ENCODE measurements at regions not wholly inside any gene's neighbourhood (a gene's known extent, or its start where the extent isn't known, plus 50 kb on each side); places are given as distances from the start of the nearest gene placed in this dataset.

GRCh38 chr7:156100086-156100485 is 287.8 kb upstream of the SHH start:
- no peak overlapping the region for H3K9ac ChIP-seq (ENCODE audit: low read length)
- no peak for DNase-seq (ENCODE audit: low read depth)
- H3K27me3 Mint-ChIP-seq (ENCODE audit: low read depth, unreplicated experiment) = peaks cover 16% of the 10 kb centered on the region

GRCh38 chr7:156099085-156099484 is 286.8 kb upstream of the SHH start:
- Mint-ChIP-seq H3K36me3 (ENCODE audit: low read depth, unreplicated experiment) (no peaks in the 10 kb centered on the region), H3K4me1 (ENCODE audit: low read depth, unreplicated experiment) (no peaks in the 10 kb centered on the region), H3K9me3 (ENCODE audit: unreplicated experiment) (no peaks in the 10 kb centered on the region), H3K4me3 (ENCODE audit: unreplicated experiment) (no peak overlapping the region), H3K27me3 (ENCODE audit: low read depth, unreplicated experiment) (peaks cover 9% of the 10 kb centered on the region), H3K27ac (ENCODE audit: unreplicated experiment) (no peak overlapping the region)
- H3K79me2 ChIP-seq (ENCODE audit: insufficient read depth, low read length) = no peaks in the 10 kb centered on the region
- no peak overlapping the region for H2AFZ ChIP-seq (ENCODE audit: low read depth, low read length)
- TF ChIP-seq EZH2 (IDR thresholded peaks at IDR 0.05; ENCODE audit: insufficient read depth, low read length) (no peak), CTCF (IDR thresholded peaks at IDR 0.05; ENCODE audit: insufficient read depth, low read depth, low read length) (no peak)
- H3K4me3 ChIP-seq (ENCODE audit: insufficient read depth, low read depth, low read length) = no peak overlapping the region
- no peak overlapping the region for H3K27ac ChIP-seq (ENCODE audit: low read depth, low read length)
- no peaks in the 10 kb centered on the region for H3K9me3 ChIP-seq (ENCODE audit: insufficient read depth, low read depth, low read length)
- H3K9ac ChIP-seq (ENCODE audit: low read length) = no peak overlapping the region
- no peaks in the 10 kb centered on the region for H3K4me1 ChIP-seq (ENCODE audit: insufficient read depth, low read length)
- no peak for FAIRE-seq
- no peak for DNase-seq (ENCODE audit: low read depth)
- no peaks in the 10 kb centered on the region for H3K27me3 ChIP-seq (ENCODE audit: insufficient read depth, low read length)
- no peaks in the 10 kb centered on the region for H3K36me3 ChIP-seq (ENCODE audit: insufficient read depth, low read length)
- H4K20me1 ChIP-seq (ENCODE audit: insufficient read depth, low read length) = no peaks in the 10 kb centered on the region
- H3K4me2 ChIP-seq (ENCODE audit: low read length) = no peak overlapping the region

More at GRCh38 chr7:156100086-156100485, 287.8 kb upstream of the SHH start:
- Histone ChIP-seq H3K4me1 (ENCODE audit: insufficient read depth, low read length) (no peaks in the 10 kb centered on the region), H3K36me3 (ENCODE audit: insufficient read depth, low read length) (no peaks in the 10 kb centered on the region), H3K4me3 (ENCODE audit: insufficient read depth, low read depth, low read length) (no peak overlapping the region), H3K27ac (ENCODE audit: low read depth, low read length) (no peak overlapping the region), H2AFZ (ENCODE audit: low read depth, low read length) (no peak overlapping the region), H3K9me3 (ENCODE audit: insufficient read depth, low read depth, low read length) (no peaks in the 10 kb centered on the region), H3K4me2 (ENCODE audit: low read length) (no peak overlapping the region), H4K20me1 (ENCODE audit: insufficient read depth, low read length) (no peaks in the 10 kb centered on the region), H3K79me2 (ENCODE audit: insufficient read depth, low read length) (no peaks in the 10 kb centered on the region), H3K27me3 (ENCODE audit: insufficient read depth, low read length) (no peaks in the 10 kb centered on the region)
- Mint-ChIP-seq H3K4me1 (ENCODE audit: low read depth, unreplicated experiment) (no peaks in the 10 kb centered on the region), H3K27ac (ENCODE audit: unreplicated experiment) (no peak overlapping the region), H3K36me3 (ENCODE audit: low read depth, unreplicated experiment) (no peaks in the 10 kb centered on the region), H3K4me3 (ENCODE audit: unreplicated experiment) (no peak overlapping the region), H3K9me3 (ENCODE audit: unreplicated experiment) (no peaks in the 10 kb centered on the region)
- no peak for FAIRE-seq
- no peak for TF ChIP-seq EZH2 (IDR thresholded peaks at IDR 0.05; ENCODE audit: insufficient read depth, low read length)
- TF ChIP-seq CTCF (IDR thresholded peaks at IDR 0.05; ENCODE audit: insufficient read depth, low read depth, low read length) = no peak

GRCh38 chr7:156096771-156097538 is 284.7 kb upstream of the SHH start:
- peaks cover 10% of the 10 kb centered on the region for H3K27me3 Mint-ChIP-seq (ENCODE audit: low read depth, unreplicated experiment)
- DNase-seq (ENCODE audit: low read depth) = peak; percentile 21
- Histone ChIP-seq H3K27me3 (ENCODE audit: insufficient read depth, low read length) (no peaks in the 10 kb centered on the region), H2AFZ (ENCODE audit: low read depth, low read length) (no peak overlapping the region), H4K20me1 (ENCODE audit: insufficient read depth, low read length) (no peaks in the 10 kb centered on the region), H3K9me3 (ENCODE audit: insufficient read depth, low read depth, low read length) (no peaks in the 10 kb centered on the region), H3K4me3 (ENCODE audit: insufficient read depth, low read depth, low read length) (no peak overlapping the region), H3K79me2 (ENCODE audit: insufficient read depth, low read length) (no peaks in the 10 kb centered on the region), H3K4me1 (ENCODE audit: insufficient read depth, low read length) (no peaks in the 10 kb centered on the region), H3K27ac (ENCODE audit: low read depth, low read length) (no peak overlapping the region), H3K9ac (ENCODE audit: low read length) (no peak overlapping the region), H3K36me3 (ENCODE audit: insufficient read depth, low read length) (no peaks in the 10 kb centered on the region), H3K4me2 (ENCODE audit: low read length) (no peak overlapping the region)
- no peaks in the 10 kb centered on the region for H3K4me1 Mint-ChIP-seq (ENCODE audit: low read depth, unreplicated experiment)
- TF ChIP-seq CTCF (IDR thresholded peaks at IDR 0.05; ENCODE audit: insufficient read depth, low read depth, low read length) = no peak
- no peak for TF ChIP-seq EZH2 (IDR thresholded peaks at IDR 0.05; ENCODE audit: insufficient read depth, low read length)
- H3K4me3 Mint-ChIP-seq (ENCODE audit: unreplicated experiment) = no peak overlapping the region
- no peak overlapping the region for H3K27ac Mint-ChIP-seq (ENCODE audit: unreplicated experiment)
- H3K36me3 Mint-ChIP-seq (ENCODE audit: low read depth, unreplicated experiment) = no peaks in the 10 kb centered on the region
- no peaks in the 10 kb centered on the region for H3K9me3 Mint-ChIP-seq (ENCODE audit: unreplicated experiment)
- no peak for FAIRE-seq
